ENCODE measurements at regions not wholly inside any gene's neighbourhood (a gene's known extent, or its start where the extent isn't known, plus 50 kb on each side); places are given as distances from the start of the nearest gene placed in this dataset.

DNA sequence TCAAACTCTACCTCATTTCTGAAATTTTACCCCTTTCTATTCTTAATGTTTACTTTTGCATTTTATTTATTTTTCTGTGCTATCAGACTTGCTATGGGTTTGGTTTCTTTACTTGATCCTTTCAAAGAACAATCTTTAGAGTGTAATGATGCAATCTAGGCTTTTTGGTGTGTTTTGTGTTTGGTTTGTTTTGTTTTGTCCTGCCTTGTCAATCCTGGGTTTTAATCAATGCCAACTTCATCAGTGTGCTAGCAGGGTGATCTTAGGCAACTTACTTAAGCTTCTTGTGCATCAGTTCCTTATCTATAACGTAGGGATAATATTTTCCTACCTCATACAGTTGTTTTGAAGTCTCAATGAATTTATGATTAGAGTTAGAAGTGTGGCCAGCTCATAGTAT lies 350.4 kb downstream of the NR4A2 start:
- TF ChIP-seq, protein P1, sequence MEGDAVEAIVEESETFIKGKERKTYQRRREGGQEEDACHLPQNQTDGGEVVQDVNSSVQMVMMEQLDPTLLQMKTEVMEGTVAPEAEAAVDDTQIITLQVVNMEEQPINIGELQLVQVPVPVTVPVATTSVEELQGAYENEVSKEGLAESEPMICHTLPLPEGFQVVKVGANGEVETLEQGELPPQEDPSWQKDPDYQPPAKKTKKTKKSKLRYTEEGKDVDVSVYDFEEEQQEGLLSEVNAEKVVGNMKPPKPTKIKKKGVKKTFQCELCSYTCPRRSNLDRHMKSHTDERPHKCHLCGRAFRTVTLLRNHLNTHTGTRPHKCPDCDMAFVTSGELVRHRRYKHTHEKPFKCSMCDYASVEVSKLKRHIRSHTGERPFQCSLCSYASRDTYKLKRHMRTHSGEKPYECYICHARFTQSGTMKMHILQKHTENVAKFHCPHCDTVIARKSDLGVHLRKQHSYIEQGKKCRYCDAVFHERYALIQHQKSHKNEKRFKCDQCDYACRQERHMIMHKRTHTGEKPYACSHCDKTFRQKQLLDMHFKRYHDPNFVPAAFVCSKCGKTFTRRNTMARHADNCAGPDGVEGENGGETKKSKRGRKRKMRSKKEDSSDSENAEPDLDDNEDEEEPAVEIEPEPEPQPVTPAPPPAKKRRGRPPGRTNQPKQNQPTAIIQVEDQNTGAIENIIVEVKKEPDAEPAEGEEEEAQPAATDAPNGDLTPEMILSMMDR (IDR thresholded peaks at IDR 0.05), result no peak
- TF ChIP-seq POLR2A (IDR thresholded peaks at IDR 0.05), result no peak

Measured in testis (tissue), 2 donors.